GM18517 (cell line): ENCODE measurements at regions not wholly inside any gene's neighbourhood (a gene's known extent, or its start where the extent isn't known, plus 50 kb on each side); places are given as distances from the start of the nearest gene placed in this dataset.
A peak's percentile ranks its signal among the peaks of the same experiment; 100 is the strongest.
"Not testable (repeated sequence)": the region's sequence is repeated elsewhere in the genome, so short reads cannot be mapped to it uniquely, and the experiment has no call there.

Experiments used
- ATAC-seq: cut with Tn5 transposase; IDR thresholded peaks from one replicate; pipeline ENCODE4 v1.9.1; 2021; ENCODE audit warnings: mild to moderate bottlenecking, moderate library complexity; ENCODE audit not compliant: unreplicated experiment

DNA sequence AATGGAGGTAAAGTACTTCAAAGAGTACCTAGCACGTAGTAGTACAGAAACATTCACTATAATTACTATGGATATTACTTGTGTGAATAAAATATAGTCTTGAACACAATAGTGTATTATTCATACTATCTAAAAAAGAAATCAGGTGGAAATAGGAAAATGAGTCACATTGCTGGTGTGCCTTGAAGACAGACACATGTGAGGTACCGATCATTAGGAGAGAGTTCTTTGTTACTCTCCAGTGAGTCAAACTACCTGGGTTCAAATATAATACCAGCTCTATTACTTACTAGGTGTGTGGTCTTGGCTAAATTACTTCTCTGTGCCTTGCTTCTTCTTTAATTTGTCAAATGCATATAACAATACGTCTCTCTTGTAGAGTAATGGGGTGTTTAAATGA lies 50.8 kb upstream of the BEND6 start:
- ATAC-seq = no peak

DNA sequence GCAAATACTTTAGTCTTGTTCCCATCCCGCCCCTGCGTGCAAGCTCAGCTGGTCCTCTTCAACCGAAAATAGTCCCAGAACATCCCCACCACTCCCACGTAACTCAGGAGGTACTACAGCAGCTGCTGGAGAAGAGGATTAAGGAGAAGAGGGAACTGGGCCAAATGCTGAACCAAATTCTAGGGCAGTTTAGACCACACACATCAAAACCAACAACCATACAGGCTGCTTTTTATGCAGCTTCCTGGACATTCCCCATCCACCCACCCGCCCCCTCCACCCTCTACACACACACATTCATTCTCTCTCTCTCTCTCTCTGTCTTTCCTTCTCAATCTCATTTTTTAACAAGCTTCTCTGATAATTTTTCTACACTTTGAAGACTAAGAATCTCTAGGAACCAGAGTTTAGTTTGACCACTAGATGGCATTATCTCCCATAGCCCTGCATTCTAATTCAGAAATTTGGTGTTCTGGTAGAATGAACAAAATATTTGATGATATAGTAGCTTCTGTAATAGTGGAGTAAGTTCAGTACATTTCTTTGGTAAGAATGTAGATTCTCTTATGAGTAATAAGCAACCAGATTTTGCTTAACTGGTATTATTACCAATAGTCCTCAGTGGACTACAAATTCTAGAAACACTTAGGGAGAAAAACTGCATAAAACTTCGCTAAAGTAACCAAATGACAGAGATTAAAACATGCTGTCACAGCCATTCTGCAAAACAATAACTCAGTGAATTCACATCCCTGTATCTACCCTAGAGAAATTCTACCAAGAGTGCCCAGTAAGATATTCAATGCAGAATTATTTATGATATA lies 52.1 kb upstream of the BEND6 start:
- ATAC-seq = no peak

DNA sequence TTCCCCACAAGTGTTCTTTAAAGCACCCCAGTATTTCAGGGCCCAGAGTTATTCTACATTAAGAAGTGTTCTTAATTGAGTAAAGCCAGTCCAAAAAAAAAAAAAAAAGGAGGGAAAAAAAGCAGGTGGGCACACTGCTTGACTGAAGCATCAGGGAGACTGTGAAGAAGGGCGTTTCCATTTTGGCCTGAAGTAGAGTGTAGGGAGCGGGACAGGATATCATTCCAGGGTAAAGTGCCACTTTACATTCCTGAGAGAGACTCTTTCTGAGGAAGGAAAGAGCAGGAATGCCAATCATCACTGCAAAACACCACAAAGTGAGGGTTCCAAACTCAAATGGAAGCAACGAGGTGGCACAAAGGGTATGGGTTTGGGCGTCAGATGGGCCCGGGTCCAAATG lies 54.1 kb upstream of the BEND6 start:
- ATAC-seq = no peak

DNA sequence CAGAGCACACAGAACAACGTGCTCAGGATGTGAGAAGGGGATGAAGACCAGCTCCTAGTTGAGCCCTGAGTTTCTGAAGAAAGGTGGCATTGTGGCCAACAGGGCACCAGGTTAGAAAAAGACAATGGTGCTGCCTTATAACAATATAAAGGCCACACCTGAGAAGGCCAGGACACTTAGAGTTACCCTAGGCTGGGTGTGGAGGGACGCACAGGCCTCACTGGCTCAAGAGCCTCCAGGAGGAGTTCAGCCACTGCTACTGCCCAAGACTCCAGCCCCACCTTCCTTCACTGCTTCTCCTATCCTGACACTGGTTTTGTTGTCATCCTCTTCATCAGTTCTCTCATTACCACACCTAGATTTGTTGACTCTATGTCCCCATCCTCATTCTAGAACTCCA lies 55.2 kb upstream of the BEND6 start:
- no peak for ATAC-seq

DNA sequence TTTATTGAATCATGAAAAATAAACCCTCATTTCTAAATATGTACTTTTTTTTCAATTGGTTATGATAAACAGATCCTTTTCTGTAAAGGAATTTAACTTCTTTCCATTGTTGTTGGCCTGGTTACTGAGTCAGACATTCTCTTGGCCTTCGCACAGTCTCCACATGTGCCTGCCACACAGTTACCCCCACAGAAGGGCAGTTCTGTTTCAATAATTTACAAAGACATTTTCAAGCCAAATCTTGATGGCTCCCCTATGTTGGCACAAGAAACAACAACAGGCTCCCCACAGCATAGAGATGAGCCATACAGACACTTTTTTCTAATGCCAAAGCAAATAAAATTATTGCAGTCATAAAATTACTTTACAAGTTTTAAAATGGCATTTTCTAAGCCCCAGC lies 55.6 kb upstream of the BEND6 start:
- no peak for ATAC-seq

DNA sequence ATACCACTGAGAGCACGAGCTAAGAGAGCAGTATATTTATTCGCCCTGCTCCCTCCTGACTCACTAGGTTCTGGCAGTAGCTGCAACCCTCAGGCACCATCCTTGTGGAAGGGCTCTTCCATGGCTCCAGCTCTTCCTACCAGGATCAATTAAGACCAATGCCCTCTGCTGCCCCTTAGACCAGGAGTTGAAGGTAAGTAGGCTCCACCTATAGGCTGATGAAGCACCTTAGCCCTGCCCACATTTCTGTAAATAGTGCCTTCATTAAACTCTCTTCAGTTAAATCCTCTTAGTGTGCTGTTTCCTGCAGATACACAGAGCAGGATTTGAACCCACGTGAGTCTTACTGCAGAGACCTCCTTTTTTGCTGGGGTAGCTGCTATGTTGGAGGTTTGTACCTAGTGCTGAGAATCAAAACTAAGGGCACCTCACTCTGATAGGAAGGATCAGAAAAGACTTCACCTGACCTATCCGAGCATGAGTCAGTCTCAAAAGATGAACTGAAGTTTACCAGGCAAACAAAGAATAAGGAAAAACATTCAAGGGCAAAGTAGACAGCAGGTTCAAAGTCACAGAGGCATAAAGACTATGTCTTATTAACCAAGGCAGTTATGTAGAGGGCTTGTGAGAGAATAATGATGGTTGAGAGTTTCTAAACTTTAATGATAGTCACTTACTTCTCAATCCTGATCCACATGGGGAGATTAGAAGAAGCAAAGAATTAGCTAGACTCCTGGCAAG lies 56.9 kb upstream of the BEND6 start:
- no peak for ATAC-seq

- ATAC-seq = peak; percentile 7
These were observed 63.2 kb upstream of the BEND6 start for GRCh38 chr6:56891754-56892153.

DNA sequence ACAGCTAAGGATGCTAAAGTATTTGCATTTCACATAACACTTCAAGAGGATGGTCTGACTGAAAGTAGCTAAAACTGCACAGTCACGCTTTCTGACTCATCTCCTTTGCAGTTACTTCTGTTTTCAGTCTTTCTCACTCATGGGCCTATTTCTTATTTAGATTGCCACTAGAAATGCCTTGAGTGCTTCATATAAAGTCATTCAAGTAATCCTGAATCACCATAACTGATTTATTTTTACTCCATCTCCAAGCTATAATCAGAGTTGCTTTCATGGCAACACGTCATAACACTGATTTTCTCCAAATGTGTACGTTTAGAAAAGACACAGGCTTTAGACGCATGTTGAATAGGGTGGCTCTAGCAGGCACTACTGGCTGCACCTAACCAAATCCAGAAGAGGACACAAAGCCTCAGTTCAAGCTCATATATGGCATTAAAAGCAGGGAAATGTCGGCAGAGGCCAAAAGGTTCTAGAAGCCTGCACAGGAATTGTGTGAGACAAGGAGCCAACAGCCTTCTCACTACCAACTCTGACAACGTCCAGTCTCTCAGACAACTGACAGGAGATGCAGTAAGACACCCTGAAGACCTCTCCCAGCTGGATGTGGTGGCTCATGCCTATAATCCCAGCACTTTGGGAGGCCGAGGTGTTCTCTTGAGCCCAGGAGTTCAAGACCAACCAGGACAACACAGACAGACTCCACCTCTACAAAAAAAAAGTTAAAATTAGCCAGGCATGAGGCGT lies 64.1 kb upstream of the BEND6 start:
- peak; percentile 96 for ATAC-seq

- no peak for ATAC-seq
These were observed 64.8 kb upstream of the BEND6 start for GRCh38 chr6:56890066-56890465.

- no peak for ATAC-seq
These were observed 65.4 kb upstream of the BEND6 start for GRCh38 chr6:56889492-56889891.

GRCh38 chr6:56888687-56889086 lies 66.2 kb upstream of the BEND6 start:
- no peak for ATAC-seq

GRCh38 chr6:56887086-56887485 lies 67.8 kb upstream of the BEND6 start:
- no peak for ATAC-seq

- no peak for ATAC-seq
These were observed 77.0 kb upstream of the BEND6 start for GRCh38 chr6:56877922-56878321.

GRCh38 chr6:56875961-56876360 lies 78.9 kb upstream of the BEND6 start:
- no peak for ATAC-seq

DNA sequence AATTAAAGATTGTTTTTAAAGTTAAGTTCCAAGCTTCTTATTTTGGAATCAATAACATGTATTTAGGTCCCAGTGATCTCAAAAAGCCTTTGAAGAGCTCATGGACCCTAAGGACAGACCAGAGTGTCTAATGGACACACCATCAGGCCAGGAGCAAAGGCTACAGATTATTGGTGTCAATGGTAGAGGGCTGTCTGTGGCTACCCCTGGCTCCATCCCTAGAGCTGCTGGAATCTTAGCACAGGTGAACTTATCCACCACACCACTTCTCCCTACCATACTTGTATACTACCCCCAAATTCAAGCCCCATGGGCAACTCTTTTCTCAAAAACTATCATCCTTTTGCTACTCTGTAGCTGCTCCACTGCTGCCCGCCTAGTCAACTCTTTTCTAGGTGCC lies 79.4 kb upstream of the BEND6 start:
- ATAC-seq = no peak

GRCh38 chr6:56874328-56874727 lies 80.6 kb upstream of the BEND6 start:
- no peak for ATAC-seq

DNA sequence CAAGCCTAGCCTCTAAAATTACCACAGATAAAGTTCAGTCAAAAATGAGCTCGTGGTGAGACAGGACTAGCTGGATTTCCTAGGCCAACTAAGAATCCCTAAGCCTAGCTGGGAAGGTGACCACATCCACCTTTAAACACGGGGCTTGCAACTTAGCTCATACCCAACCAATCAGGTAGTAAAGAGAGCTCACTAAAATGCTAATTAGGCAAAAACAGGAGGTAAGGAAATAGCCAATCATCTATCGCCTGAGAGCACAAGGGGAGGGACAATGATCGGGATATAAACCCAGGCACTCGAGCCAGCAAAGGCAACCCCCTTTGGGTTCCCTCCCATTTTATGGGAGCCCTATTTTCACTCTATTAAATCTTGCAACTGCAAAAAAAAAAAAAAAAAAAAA lies 84.9 kb upstream of the BEND6 start:
- not testable (repeated sequence) for ATAC-seq

- ATAC-seq = no peak
These were observed 85.6 kb upstream of the BEND6 start for GRCh38 chr6:56869346-56869745.

DNA sequence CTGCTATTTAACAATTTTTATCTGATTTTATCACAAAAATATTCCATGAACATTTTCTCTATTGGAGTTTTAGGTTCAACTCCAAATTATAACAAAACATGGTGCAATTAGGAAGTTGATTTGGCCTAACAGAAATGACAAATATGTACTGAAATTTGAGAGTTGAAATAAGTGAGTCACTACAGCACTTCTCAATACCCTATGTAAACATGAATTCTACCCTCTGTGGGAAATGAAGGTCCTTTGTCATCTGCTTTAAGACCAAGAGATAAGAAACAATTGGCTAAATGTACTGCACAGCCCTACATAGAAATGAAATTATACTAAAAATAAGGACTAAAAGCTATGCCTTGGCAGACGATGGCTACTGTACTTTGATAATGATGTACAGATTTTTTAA lies 86.2 kb upstream of the BEND6 start:
- no peak for ATAC-seq

DNA sequence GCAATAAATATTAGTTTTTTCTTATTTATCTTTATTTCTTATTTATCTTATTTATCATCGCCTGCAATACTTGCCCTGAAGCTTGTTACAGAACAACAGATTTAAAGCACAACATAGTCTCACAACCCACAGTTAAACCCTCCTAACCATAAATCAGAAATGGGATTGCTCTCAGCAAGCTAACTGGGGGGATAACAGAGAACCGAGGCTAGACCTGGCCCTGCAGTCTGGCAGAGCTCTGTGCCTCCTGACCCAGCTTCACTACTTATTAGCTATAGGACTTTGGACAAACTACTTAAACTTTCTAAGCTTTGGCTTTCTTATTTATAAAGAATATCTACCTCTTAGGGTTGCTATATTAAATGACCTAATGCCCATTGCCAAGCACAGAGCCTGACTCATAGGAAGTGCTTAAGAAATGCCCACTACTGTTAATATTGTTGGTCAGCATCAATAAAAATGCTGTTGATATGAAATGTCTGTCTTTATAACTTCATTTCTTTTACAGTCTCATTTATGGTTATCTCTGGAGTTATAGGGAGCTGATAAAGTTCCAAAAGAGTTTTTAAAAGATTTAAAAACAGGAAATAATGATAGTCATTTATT lies 87.9 kb upstream of the BEND6 start:
- no peak for ATAC-seq
